ENCODE measurements at regions not wholly inside any gene's neighbourhood (a gene's known extent, or its start where the extent isn't known, plus 50 kb on each side); places are given as distances from the start of the nearest gene placed in this dataset.

DNA sequence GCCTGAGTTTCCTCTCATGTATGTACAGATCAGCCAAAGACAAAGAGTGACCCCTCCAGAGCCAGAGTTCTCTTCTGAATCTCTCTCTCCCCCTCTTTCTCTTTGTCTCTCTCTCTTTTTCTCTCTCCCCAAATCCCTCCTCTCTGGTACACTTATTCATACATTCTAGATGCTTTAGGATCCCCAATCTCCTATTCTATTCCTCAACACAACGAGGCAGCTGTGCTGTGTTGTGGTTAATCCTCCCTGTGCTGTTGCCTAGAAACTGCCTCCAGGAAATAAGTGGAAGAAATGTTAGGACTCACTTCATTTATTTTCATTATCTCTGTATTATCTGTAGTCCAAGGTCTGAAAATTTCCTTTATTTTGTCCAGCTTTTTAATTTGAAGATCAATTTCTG, 350.5 kb upstream of the OR4E1 start:
- no peak for ATAC-seq
- TF ChIP-seq SNAI2 (CRISPR knock-in tag; IDR thresholded peaks at IDR 0.05) (no peak), RARB (CRISPR knock-in tag; IDR thresholded peaks at IDR 0.05) (no peak), CSDC2 (CRISPR knock-in tag; IDR thresholded peaks at IDR 0.05) (no peak), ARNTL (CRISPR knock-in tag; IDR thresholded peaks at IDR 0.05; ENCODE audit: borderline replicate concordance, low read depth) (no peak), GLIS3 (CRISPR knock-in tag; IDR thresholded peaks at IDR 0.05) (no peak), TOX (CRISPR knock-in tag; IDR thresholded peaks at IDR 0.05; ENCODE audit: borderline replicate concordance) (no peak), ZFP30 (CRISPR knock-in tag; IDR thresholded peaks at IDR 0.05) (no peak), ISL1 (CRISPR knock-in tag; IDR thresholded peaks at IDR 0.05) (no peak), ZNF70 (CRISPR knock-in tag; IDR thresholded peaks at IDR 0.05) (no peak), ZFP3 (CRISPR knock-in tag; IDR thresholded peaks at IDR 0.05) (no peak), ESRRG (CRISPR knock-in tag; IDR thresholded peaks at IDR 0.05) (no peak), ZC3H10 (CRISPR knock-in tag; IDR thresholded peaks at IDR 0.05) (no peak)
- TF ChIP-seq, protein P1, sequence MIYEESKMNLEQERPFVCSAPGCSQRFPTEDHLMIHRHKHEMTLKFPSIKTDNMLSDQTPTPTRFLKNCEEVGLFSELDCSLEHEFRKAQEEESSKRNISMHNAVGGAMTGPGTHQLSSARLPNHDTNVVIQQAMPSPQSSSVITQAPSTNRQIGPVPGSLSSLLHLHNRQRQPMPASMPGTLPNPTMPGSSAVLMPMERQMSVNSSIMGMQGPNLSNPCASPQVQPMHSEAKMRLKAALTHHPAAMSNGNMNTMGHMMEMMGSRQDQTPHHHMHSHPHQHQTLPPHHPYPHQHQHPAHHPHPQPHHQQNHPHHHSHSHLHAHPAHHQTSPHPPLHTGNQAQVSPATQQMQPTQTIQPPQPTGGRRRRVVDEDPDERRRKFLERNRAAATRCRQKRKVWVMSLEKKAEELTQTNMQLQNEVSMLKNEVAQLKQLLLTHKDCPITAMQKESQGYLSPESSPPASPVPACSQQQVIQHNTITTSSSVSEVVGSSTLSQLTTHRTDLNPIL (CRISPR knock-in tag; IDR thresholded peaks at IDR 0.05; ENCODE audit: low read depth), result no peak
- TF ChIP-seq, protein P2, sequence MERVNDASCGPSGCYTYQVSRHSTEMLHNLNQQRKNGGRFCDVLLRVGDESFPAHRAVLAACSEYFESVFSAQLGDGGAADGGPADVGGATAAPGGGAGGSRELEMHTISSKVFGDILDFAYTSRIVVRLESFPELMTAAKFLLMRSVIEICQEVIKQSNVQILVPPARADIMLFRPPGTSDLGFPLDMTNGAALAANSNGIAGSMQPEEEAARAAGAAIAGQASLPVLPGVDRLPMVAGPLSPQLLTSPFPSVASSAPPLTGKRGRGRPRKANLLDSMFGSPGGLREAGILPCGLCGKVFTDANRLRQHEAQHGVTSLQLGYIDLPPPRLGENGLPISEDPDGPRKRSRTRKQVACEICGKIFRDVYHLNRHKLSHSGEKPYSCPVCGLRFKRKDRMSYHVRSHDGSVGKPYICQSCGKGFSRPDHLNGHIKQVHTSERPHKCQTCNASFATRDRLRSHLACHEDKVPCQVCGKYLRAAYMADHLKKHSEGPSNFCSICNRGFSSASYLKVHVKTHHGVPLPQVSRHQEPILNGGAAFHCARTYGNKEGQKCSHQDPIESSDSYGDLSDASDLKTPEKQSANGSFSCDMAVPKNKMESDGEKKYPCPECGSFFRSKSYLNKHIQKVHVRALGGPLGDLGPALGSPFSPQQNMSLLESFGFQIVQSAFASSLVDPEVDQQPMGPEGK (CRISPR knock-in tag; IDR thresholded peaks at IDR 0.05; ENCODE audit: borderline replicate concordance), result no peak
- TF ChIP-seq, protein P3, sequence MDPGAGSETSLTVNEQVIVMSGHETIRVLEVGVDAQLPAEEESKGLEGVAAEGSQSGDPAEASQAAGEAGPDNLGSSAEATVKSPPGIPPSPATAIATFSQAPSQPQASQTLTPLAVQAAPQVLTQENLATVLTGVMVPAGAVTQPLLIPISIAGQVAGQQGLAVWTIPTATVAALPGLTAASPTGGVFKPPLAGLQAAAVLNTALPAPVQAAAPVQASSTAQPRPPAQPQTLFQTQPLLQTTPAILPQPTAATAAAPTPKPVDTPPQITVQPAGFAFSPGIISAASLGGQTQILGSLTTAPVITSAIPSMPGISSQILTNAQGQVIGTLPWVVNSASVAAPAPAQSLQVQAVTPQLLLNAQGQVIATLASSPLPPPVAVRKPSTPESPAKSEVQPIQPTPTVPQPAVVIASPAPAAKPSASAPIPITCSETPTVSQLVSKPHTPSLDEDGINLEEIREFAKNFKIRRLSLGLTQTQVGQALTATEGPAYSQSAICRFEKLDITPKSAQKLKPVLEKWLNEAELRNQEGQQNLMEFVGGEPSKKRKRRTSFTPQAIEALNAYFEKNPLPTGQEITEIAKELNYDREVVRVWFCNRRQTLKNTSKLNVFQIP (CRISPR knock-in tag; IDR thresholded peaks at IDR 0.05; ENCODE audit: borderline replicate concordance, low read depth), result no peak
- TF ChIP-seq, protein P4, sequence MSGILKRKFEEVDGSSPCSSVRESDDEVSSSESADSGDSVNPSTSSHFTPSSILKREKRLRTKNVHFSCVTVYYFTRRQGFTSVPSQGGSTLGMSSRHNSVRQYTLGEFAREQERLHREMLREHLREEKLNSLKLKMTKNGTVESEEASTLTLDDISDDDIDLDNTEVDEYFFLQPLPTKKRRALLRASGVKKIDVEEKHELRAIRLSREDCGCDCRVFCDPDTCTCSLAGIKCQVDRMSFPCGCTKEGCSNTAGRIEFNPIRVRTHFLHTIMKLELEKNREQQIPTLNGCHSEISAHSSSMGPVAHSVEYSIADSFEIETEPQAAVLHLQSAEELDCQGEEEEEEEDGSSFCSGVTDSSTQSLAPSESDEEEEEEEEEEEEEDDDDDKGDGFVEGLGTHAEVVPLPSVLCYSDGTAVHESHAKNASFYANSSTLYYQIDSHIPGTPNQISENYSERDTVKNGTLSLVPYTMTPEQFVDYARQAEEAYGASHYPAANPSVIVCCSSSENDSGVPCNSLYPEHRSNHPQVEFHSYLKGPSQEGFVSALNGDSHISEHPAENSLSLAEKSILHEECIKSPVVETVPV (CRISPR knock-in tag; IDR thresholded peaks at IDR 0.05), result no peak
- TF ChIP-seq, protein P5, sequence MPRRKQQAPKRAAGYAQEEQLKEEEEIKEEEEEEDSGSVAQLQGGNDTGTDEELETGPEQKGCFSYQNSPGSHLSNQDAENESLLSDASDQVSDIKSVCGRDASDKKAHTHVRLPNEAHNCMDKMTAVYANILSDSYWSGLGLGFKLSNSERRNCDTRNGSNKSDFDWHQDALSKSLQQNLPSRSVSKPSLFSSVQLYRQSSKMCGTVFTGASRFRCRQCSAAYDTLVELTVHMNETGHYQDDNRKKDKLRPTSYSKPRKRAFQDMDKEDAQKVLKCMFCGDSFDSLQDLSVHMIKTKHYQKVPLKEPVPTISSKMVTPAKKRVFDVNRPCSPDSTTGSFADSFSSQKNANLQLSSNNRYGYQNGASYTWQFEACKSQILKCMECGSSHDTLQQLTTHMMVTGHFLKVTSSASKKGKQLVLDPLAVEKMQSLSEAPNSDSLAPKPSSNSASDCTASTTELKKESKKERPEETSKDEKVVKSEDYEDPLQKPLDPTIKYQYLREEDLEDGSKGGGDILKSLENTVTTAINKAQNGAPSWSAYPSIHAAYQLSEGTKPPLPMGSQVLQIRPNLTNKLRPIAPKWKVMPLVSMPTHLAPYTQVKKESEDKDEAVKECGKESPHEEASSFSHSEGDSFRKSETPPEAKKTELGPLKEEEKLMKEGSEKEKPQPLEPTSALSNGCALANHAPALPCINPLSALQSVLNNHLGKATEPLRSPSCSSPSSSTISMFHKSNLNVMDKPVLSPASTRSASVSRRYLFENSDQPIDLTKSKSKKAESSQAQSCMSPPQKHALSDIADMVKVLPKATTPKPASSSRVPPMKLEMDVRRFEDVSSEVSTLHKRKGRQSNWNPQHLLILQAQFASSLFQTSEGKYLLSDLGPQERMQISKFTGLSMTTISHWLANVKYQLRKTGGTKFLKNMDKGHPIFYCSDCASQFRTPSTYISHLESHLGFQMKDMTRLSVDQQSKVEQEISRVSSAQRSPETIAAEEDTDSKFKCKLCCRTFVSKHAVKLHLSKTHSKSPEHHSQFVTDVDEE (CRISPR knock-in tag; IDR thresholded peaks at IDR 0.05), result no peak

DNA sequence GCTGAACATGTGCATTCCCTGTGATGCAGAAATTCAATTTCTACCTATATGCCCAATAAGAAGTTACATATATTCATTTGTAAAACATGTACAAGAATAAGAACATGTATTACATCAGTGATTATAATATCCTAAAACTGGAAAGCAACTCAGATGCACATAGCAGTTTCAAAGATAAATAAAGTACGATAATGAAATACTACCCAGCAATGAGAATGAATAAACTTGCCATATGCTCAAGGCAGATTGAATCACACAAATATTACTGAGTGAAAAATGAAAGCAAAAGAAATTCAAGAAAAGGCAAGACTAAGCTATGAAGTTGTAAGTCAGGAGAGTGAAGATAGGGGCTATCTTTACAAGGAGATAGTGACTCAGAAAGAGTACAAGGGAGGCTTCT, 345.3 kb upstream of the OR4E1 start:
- TF ChIP-seq, protein P5 (CRISPR knock-in tag; IDR thresholded peaks at IDR 0.05), result no peak
- TF ChIP-seq GLIS3 (CRISPR knock-in tag; IDR thresholded peaks at IDR 0.05) (no peak), TOX (CRISPR knock-in tag; IDR thresholded peaks at IDR 0.05; ENCODE audit: borderline replicate concordance) (no peak), ZNF8 (CRISPR knock-in tag; IDR thresholded peaks at IDR 0.05) (no peak), ZC3H10 (CRISPR knock-in tag; IDR thresholded peaks at IDR 0.05) (no peak), ZNF70 (CRISPR knock-in tag; IDR thresholded peaks at IDR 0.05) (no peak), ARNTL (CRISPR knock-in tag; IDR thresholded peaks at IDR 0.05; ENCODE audit: borderline replicate concordance, low read depth) (no peak), OSR1 (CRISPR knock-in tag; IDR thresholded peaks at IDR 0.05) (no peak), SNAI2 (CRISPR knock-in tag; IDR thresholded peaks at IDR 0.05) (no peak)
- ATAC-seq, result no peak
